ENCODE measurements at regions not wholly inside any gene's neighbourhood (a gene's known extent, or its start where the extent isn't known, plus 50 kb on each side); places are given as distances from the start of the nearest gene placed in this dataset.

- no peaks in the 10 kb centered on the region for H3K36me3 ChIP-seq (ENCODE audit: control insufficient read depth in 2 of 2, extremely low read depth in 1 of 2, insufficient read depth in 2 of 2, low read length in 2 of 2)
- DNase-seq (ENCODE audit: low read depth, low spot score), result no peak
- H3K4me2 ChIP-seq (ENCODE audit: insufficient read depth, low read length), result no peak overlapping the region
- H3K9me1 ChIP-seq (replicated peaks; ENCODE audit: control insufficient read depth, extremely low read depth, insufficient read depth, low read length), result no peaks in the 10 kb centered on the region
- no TSS peak for BruUV-seq (replicated peaks)
- no peak overlapping the region for H3K9ac ChIP-seq (replicated peaks; ENCODE audit: extremely low read depth, insufficient read depth, low read length)
- no peaks in the 10 kb centered on the region for H3K4me1 ChIP-seq (ENCODE audit: control insufficient read depth, extremely low read depth, insufficient read depth, low read length)
- TF ChIP-seq MAX (IDR thresholded peaks at IDR 0.05; ENCODE audit: insufficient read depth, insufficient read length) (no peak), GATA2 (IDR thresholded peaks at IDR 0.05; ENCODE audit: insufficient read depth, insufficient read length, low read depth, low read length) (no peak), POLR2AphosphoS5 (IDR thresholded peaks at IDR 0.05; ENCODE audit: insufficient read depth, low read depth, low read length) (no peak), MYC (IDR thresholded peaks at IDR 0.05; ENCODE audit: low read depth, low read length) (no peak), EZH2 (IDR thresholded peaks at IDR 0.05; ENCODE audit: borderline replicate concordance, low read depth, low read length, severe bottlenecking) (no peak), JUN (IDR thresholded peaks at IDR 0.05; ENCODE audit: borderline replicate concordance, insufficient read depth, insufficient read length, low read depth) (no peak), POLR2A (IDR thresholded peaks at IDR 0.05; ENCODE audit: low read depth, low read length) (no peak), FOS (IDR thresholded peaks at IDR 0.05; ENCODE audit: borderline replicate concordance, insufficient read depth, low read length) (no peak)
- TF ChIP-seq, protein P1, sequence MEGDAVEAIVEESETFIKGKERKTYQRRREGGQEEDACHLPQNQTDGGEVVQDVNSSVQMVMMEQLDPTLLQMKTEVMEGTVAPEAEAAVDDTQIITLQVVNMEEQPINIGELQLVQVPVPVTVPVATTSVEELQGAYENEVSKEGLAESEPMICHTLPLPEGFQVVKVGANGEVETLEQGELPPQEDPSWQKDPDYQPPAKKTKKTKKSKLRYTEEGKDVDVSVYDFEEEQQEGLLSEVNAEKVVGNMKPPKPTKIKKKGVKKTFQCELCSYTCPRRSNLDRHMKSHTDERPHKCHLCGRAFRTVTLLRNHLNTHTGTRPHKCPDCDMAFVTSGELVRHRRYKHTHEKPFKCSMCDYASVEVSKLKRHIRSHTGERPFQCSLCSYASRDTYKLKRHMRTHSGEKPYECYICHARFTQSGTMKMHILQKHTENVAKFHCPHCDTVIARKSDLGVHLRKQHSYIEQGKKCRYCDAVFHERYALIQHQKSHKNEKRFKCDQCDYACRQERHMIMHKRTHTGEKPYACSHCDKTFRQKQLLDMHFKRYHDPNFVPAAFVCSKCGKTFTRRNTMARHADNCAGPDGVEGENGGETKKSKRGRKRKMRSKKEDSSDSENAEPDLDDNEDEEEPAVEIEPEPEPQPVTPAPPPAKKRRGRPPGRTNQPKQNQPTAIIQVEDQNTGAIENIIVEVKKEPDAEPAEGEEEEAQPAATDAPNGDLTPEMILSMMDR (IDR thresholded peaks at IDR 0.05; ENCODE audit: extremely low read depth in 1 of 2, insufficient read depth in 1 of 2, low read depth in 1 of 2, low read length in 2 of 2), result no peak
- no peaks in the 10 kb centered on the region for H4K20me1 ChIP-seq (replicated peaks; ENCODE audit: control insufficient read depth, extremely low read depth, insufficient read depth, low read length)
- no peak overlapping the region for H3K27ac ChIP-seq (ENCODE audit: insufficient read depth, low read depth, low read length)
- H3K27me3 ChIP-seq (ENCODE audit: control insufficient read depth in 2 of 2, insufficient read depth in 2 of 2, low read length in 2 of 2), result no peaks in the 10 kb centered on the region
- CTCF ChIA-PET, result interaction anchor here (1.4 kb wide), 1 partner anchor 8 kb away, joined by 3 read pairs; no protein-coding TSS in a partner anchor
- dilution Hi-C loops (cut with MboI; ENCODE audit: extremely low pct_ligation_motif_present, low sequenced_read_pairs) (no loop called here), intact Hi-C loops (cut with micrococcal nuclease) (no loop called here)
- no peaks in the 10 kb centered on the region for H3K79me2 ChIP-seq (ENCODE audit: control insufficient read depth, insufficient read depth, low read length)
- no peak overlapping the region for H3K4me3 ChIP-seq (replicated peaks in 1 of 3; ENCODE audit: insufficient read depth in 1 of 3, low read depth in 1 of 3, low read length in 3 of 3)
- POLR2A ChIA-PET, result no interaction called here
- no peak overlapping the region for H2AFZ ChIP-seq (ENCODE audit: low read depth, low read length)
- no peaks in the 10 kb centered on the region for H3K9me3 ChIP-seq (replicated peaks; ENCODE audit: control insufficient read depth, insufficient read depth, low read length)
- FAIRE-seq, result no peak
These were observed 1468.7 kb downstream of the EFNA5 start for GRCh38 chr5:106202035-106202434.

All from endothelial cell of umbilical vein (primary cell).